AG08395 (cell line): ENCODE measurements at regions not wholly inside any gene's neighbourhood (a gene's known extent, or its start where the extent isn't known, plus 50 kb on each side); places are given as distances from the start of the nearest gene placed in this dataset.

Experiments used
- DNase-seq: peaks from one replicate; pipeline ENCODE4 v3.0.0; 2012; ENCODE audit warnings: mixed read lengths, low spot score

GRCh38 chr9:7394002-7394774, 405.4 kb downstream of the DMAC1 start:
- no peak for DNase-seq

GRCh38 chr9:7392148-7392547, 407.4 kb downstream of the DMAC1 start:
- DNase-seq = no peak

- no peak for DNase-seq
These were observed 410.8 kb downstream of the DMAC1 start for GRCh38 chr9:7388755-7389154.

GRCh38 chr9:7387840-7388239, 411.7 kb downstream of the DMAC1 start:
- DNase-seq = no peak

- no peak for DNase-seq
These were observed 417.3 kb downstream of the DMAC1 start for GRCh38 chr9:7382304-7382703.

- DNase-seq = no peak
These were observed 422.1 kb downstream of the DMAC1 start for GRCh38 chr9:7377489-7377888.

GRCh38 chr9:7376833-7377232, 422.7 kb downstream of the DMAC1 start:
- no peak for DNase-seq

- DNase-seq = no peak
These were observed 423.4 kb downstream of the DMAC1 start for GRCh38 chr9:7376213-7376612.

GRCh38 chr9:7375013-7375511, 424.5 kb downstream of the DMAC1 start:
- no peak for DNase-seq

GRCh38 chr9:7370988-7371387, 428.6 kb downstream of the DMAC1 start:
- no peak for DNase-seq

- no peak for DNase-seq
These were observed 429.2 kb downstream of the DMAC1 start for GRCh38 chr9:7370381-7370780.

GRCh38 chr9:7369384-7369821, 430.2 kb downstream of the DMAC1 start:
- no peak for DNase-seq

GRCh38 chr9:7368410-7369292, 430.9 kb downstream of the DMAC1 start:
- peak; percentile 55 for DNase-seq

GRCh38 chr9:7367726-7368125, 431.9 kb downstream of the DMAC1 start:
- DNase-seq = no peak

- DNase-seq = peak; percentile 4
These were observed 433.5 kb downstream of the DMAC1 start for GRCh38 chr9:7366121-7366520.

GRCh38 chr9:7363777-7364477, 435.7 kb downstream of the DMAC1 start:
- no peak for DNase-seq

- no peak for DNase-seq
These were observed 439.1 kb downstream of the DMAC1 start for GRCh38 chr9:7360513-7360912.

- DNase-seq = no peak
These were observed 440.7 kb downstream of the DMAC1 start for GRCh38 chr9:7358876-7359275.

- DNase-seq = no peak
These were observed 444.9 kb downstream of the DMAC1 start for GRCh38 chr9:7354704-7355103.

GRCh38 chr9:7348692-7349091, 450.9 kb downstream of the DMAC1 start:
- no peak for DNase-seq

GRCh38 chr9:7347556-7347955, 452.0 kb downstream of the DMAC1 start:
- DNase-seq = no peak

GRCh38 chr9:7346144-7346543, 453.4 kb downstream of the DMAC1 start:
- no peak for DNase-seq
